ENCODE measurements at regions not wholly inside any gene's neighbourhood (a gene's known extent, or its start where the extent isn't known, plus 50 kb on each side); places are given as distances from the start of the nearest gene placed in this dataset.

GRCh38 chr9:87158765-87159164, 211.5 kb upstream of the GAS1 start:
- no peaks in the 10 kb centered on the region for H3K27me3 ChIP-seq (ENCODE audit: insufficient read depth, poor library complexity, severe bottlenecking)
- H3K27ac ChIP-seq (replicated peaks), result no peak overlapping the region
- no peak overlapping the region for H3K4me3 ChIP-seq (replicated peaks; ENCODE audit: insufficient read depth, low read length)
- TF ChIP-seq CTCF (IDR thresholded peaks at IDR 0.05; ENCODE audit: insufficient read depth, low read length), result no peak
- no peak for TF ChIP-seq SPI1 (IDR thresholded peaks at IDR 0.05; ENCODE audit: borderline replicate concordance, low read depth)
- no peak for TF ChIP-seq POLR2AphosphoS5 (IDR thresholded peaks at IDR 0.05; ENCODE audit: low read depth)
- no peak for TF ChIP-seq REST (IDR thresholded peaks at IDR 0.05; ENCODE audit: insufficient replicate concordance, low read depth)
- no peak for DNase-seq (ENCODE audit: low read depth in 1 of 2, low spot score in 1 of 2)

GRCh38 chr9:87160148-87161102, 213.1 kb upstream of the GAS1 start:
- H3K27ac ChIP-seq (replicated peaks), result no peak overlapping the region
- TF ChIP-seq GABPA (IDR thresholded peaks at IDR 0.05; ENCODE audit: low read depth) (no peak), POLR2AphosphoS5 (IDR thresholded peaks at IDR 0.05; ENCODE audit: low read depth) (no peak), CTCF (IDR thresholded peaks at IDR 0.05; ENCODE audit: insufficient read depth, low read length) (no peak), REST (IDR thresholded peaks at IDR 0.05; ENCODE audit: insufficient replicate concordance, low read depth) (no peak), SPI1 (IDR thresholded peaks at IDR 0.05; ENCODE audit: borderline replicate concordance, low read depth) (no peak)
- DNase-seq (ENCODE audit: low read depth in 1 of 2, low spot score in 1 of 2), result no peak
- H3K4me3 ChIP-seq (replicated peaks; ENCODE audit: insufficient read depth, low read length), result no peak overlapping the region
- H3K27me3 ChIP-seq (ENCODE audit: insufficient read depth, poor library complexity, severe bottlenecking), result no peaks in the 10 kb centered on the region

- Histone ChIP-seq H3K27me3 (ENCODE audit: insufficient read depth, poor library complexity, severe bottlenecking) (no peaks in the 10 kb centered on the region), H3K4me3 (replicated peaks; ENCODE audit: insufficient read depth, low read length) (no peak overlapping the region), H3K27ac (replicated peaks) (no peak overlapping the region)
- DNase-seq (ENCODE audit: low read depth in 1 of 2, low spot score in 1 of 2), result no peak
- TF ChIP-seq POLR2AphosphoS5 (IDR thresholded peaks at IDR 0.05; ENCODE audit: low read depth) (no peak), CTCF (IDR thresholded peaks at IDR 0.05; ENCODE audit: insufficient read depth, low read length) (no peak)
These were observed 219.9 kb upstream of the GAS1 start for GRCh38 chr9:87167161-87167560.
